ENCODE measurements at regions not wholly inside any gene's neighbourhood (a gene's known extent, or its start where the extent isn't known, plus 50 kb on each side); places are given as distances from the start of the nearest gene placed in this dataset.

- no peak for TF ChIP-seq NFIC (IDR thresholded peaks at IDR 0.05; ENCODE audit: borderline replicate concordance)
- TF ChIP-seq, protein P1, sequence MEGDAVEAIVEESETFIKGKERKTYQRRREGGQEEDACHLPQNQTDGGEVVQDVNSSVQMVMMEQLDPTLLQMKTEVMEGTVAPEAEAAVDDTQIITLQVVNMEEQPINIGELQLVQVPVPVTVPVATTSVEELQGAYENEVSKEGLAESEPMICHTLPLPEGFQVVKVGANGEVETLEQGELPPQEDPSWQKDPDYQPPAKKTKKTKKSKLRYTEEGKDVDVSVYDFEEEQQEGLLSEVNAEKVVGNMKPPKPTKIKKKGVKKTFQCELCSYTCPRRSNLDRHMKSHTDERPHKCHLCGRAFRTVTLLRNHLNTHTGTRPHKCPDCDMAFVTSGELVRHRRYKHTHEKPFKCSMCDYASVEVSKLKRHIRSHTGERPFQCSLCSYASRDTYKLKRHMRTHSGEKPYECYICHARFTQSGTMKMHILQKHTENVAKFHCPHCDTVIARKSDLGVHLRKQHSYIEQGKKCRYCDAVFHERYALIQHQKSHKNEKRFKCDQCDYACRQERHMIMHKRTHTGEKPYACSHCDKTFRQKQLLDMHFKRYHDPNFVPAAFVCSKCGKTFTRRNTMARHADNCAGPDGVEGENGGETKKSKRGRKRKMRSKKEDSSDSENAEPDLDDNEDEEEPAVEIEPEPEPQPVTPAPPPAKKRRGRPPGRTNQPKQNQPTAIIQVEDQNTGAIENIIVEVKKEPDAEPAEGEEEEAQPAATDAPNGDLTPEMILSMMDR (IDR thresholded peaks at IDR 0.05) = no peak
- TF ChIP-seq SMC3 (IDR thresholded peaks at IDR 0.05; ENCODE audit: low read depth, low read length) = no peak
Measured at GRCh38 chr20:4306206-4306605, 57.1 kb upstream of the ADRA1D start.

All from SK-N-SH (cell line).